GM21515 (cell line): ENCODE measurements at regions not wholly inside any gene's neighbourhood (a gene's known extent, or its start where the extent isn't known, plus 50 kb on each side); places are given as distances from the start of the nearest gene placed in this dataset.

Experiments
- ATAC-seq: cut with Tn5 transposase; IDR thresholded peaks from one replicate; pipeline ENCODE4 v1.9.1; 2021; ENCODE audit not compliant: unreplicated experiment

- no peak for ATAC-seq
Measured at GRCh38 chr4:184879271-184879670, 53.5 kb upstream of the ACSL1 start.

- no peak for ATAC-seq
Measured at GRCh38 chr4:184882276-184882675, 56.5 kb upstream of the ACSL1 start.

GRCh38 chr4:184883024-184883423 is 57.3 kb upstream of the ACSL1 start:
- ATAC-seq = no peak

- ATAC-seq = no peak
Measured at GRCh38 chr4:184884883-184885282, 59.1 kb upstream of the ACSL1 start.

- no peak for ATAC-seq
Measured at GRCh38 chr4:184885602-184886001, 59.8 kb upstream of the ACSL1 start.

GRCh38 chr4:184887333-184887732 is 61.6 kb upstream of the ACSL1 start:
- ATAC-seq = no peak

- no peak for ATAC-seq
Measured at GRCh38 chr4:184887947-184888346, 62.2 kb upstream of the ACSL1 start.

GRCh38 chr4:184889666-184890335 is 64.0 kb upstream of the ACSL1 start:
- ATAC-seq = no peak

- no peak for ATAC-seq
Measured at GRCh38 chr4:184890499-184890898, 64.7 kb upstream of the ACSL1 start.

- no peak for ATAC-seq
Measured at GRCh38 chr4:184891816-184892397, 66.1 kb upstream of the ACSL1 start.

GRCh38 chr4:184892999-184893398 is 67.2 kb upstream of the ACSL1 start:
- no peak for ATAC-seq

GRCh38 chr4:184893801-184894571 is 68.2 kb upstream of the ACSL1 start:
- ATAC-seq = no peak

GRCh38 chr4:184895012-184895695 is 69.4 kb upstream of the ACSL1 start:
- no peak for ATAC-seq

- peak; percentile 61 for ATAC-seq
Measured at GRCh38 chr4:184896868-184897715, 71.3 kb upstream of the ACSL1 start.

- ATAC-seq = no peak
Measured at GRCh38 chr4:184897895-184898294, 72.1 kb upstream of the ACSL1 start.

- no peak for ATAC-seq
Measured at GRCh38 chr4:184898793-184899192, 73.0 kb upstream of the ACSL1 start.

- ATAC-seq = no peak
Measured at GRCh38 chr4:184899261-184900134, 73.7 kb upstream of the ACSL1 start.

- no peak for ATAC-seq
Measured at GRCh38 chr4:184900184-184900583, 74.4 kb upstream of the ACSL1 start.

GRCh38 chr4:184902550-184902949 is 76.8 kb upstream of the ACSL1 start:
- no peak for ATAC-seq
